Neuron (in vitro differentiated cells): ENCODE measurements at regions not wholly inside any gene's neighbourhood (a gene's known extent, or its start where the extent isn't known, plus 50 kb on each side); places are given as distances from the start of the nearest gene placed in this dataset.

Source experiments
- H2AFZ ChIP-seq: one replicate; pipeline ENCODE4 v1.6.1; 2013; ENCODE audit warnings: low read depth, mild to moderate bottlenecking, inconsistent platforms, low read length, moderate library complexity
- H3K27me3 ChIP-seq: one replicate; pipeline ENCODE4 v1.6.1; 2013; ENCODE audit warnings: low read length; ENCODE audit not compliant: insufficient read depth
- H3K36me3 ChIP-seq: one replicate; pipeline ENCODE4 v1.6.1; 2013; ENCODE audit warnings: low read length; ENCODE audit not compliant: insufficient read depth
- H3K4me1 ChIP-seq: one replicate; pipeline ENCODE4 v1.6.1; 2013; ENCODE audit warnings: low read length; ENCODE audit not compliant: insufficient read depth
- H3K4me3 ChIP-seq: 2 replicates; pipeline ENCODE4 v1.5.1; 2013; ENCODE audit warnings: mild to moderate bottlenecking, low read length, moderate library complexity
- H3K9me3 ChIP-seq: one replicate; pipeline ENCODE4 v1.6.1; 2013; ENCODE audit warnings: low read length

- no peaks in the 10 kb centered on the region for H3K4me1 ChIP-seq
- H3K27me3 ChIP-seq, result no peaks in the 10 kb centered on the region
- H3K36me3 ChIP-seq, result no peaks in the 10 kb centered on the region
- no peak overlapping the region for H2AFZ ChIP-seq
- H3K4me3 ChIP-seq, result no peak overlapping the region
- H3K9me3 ChIP-seq, result no peaks in the 10 kb centered on the region
Measured at GRCh38 chr2:2886922-2887321, 490.7 kb downstream of the EIPR1 start.

- H3K27me3 ChIP-seq, result no peaks in the 10 kb centered on the region
- no peak overlapping the region for H2AFZ ChIP-seq
- H3K4me1 ChIP-seq, result peaks cover 12% of the 10 kb centered on the region
- no peaks in the 10 kb centered on the region for H3K9me3 ChIP-seq
- H3K36me3 ChIP-seq, result no peaks in the 10 kb centered on the region
- no peak overlapping the region for H3K4me3 ChIP-seq
Measured at GRCh38 chr2:2881499-2881898, 496.1 kb downstream of the EIPR1 start.

GRCh38 chr2:2880938-2881337, 496.7 kb downstream of the EIPR1 start:
- Histone ChIP-seq H3K27me3 (no peaks in the 10 kb centered on the region), H3K9me3 (no peaks in the 10 kb centered on the region), H3K36me3 (no peaks in the 10 kb centered on the region), H3K4me1 (peaks cover 17% of the 10 kb centered on the region), H2AFZ (no peak overlapping the region), H3K4me3 (no peak overlapping the region)

GRCh38 chr2:2879781-2880180, 497.8 kb downstream of the EIPR1 start:
- Histone ChIP-seq H3K4me3 (no peak overlapping the region), H3K4me1 (peaks cover 24% of the 10 kb centered on the region), H2AFZ (no peak overlapping the region), H3K27me3 (no peaks in the 10 kb centered on the region), H3K9me3 (no peaks in the 10 kb centered on the region), H3K36me3 (no peaks in the 10 kb centered on the region)

GRCh38 chr2:2879071-2879470, 498.5 kb downstream of the EIPR1 start:
- Histone ChIP-seq H3K4me3 (no peak overlapping the region), H2AFZ (no peak overlapping the region), H3K9me3 (no peaks in the 10 kb centered on the region), H3K27me3 (no peaks in the 10 kb centered on the region), H3K4me1 (peaks cover 24% of the 10 kb centered on the region), H3K36me3 (no peaks in the 10 kb centered on the region)

- Histone ChIP-seq H3K27me3 (no peaks in the 10 kb centered on the region), H3K36me3 (no peaks in the 10 kb centered on the region), H3K4me1 (peaks cover 24% of the 10 kb centered on the region), H3K4me3 (no peak overlapping the region), H3K9me3 (no peaks in the 10 kb centered on the region), H2AFZ (no peak overlapping the region)
Measured at GRCh38 chr2:2877427-2877826, 500.2 kb downstream of the EIPR1 start.

GRCh38 chr2:2876331-2877221, 501.0 kb downstream of the EIPR1 start:
- H3K27me3 ChIP-seq, result no peaks in the 10 kb centered on the region
- no peaks in the 10 kb centered on the region for H3K36me3 ChIP-seq
- H3K4me3 ChIP-seq, result no peak overlapping the region
- H3K4me1 ChIP-seq, result peaks cover 26% of the 10 kb centered on the region
- H2AFZ ChIP-seq, result no peak overlapping the region
- H3K9me3 ChIP-seq, result no peaks in the 10 kb centered on the region

GRCh38 chr2:2875831-2876230, 501.8 kb downstream of the EIPR1 start:
- Histone ChIP-seq H3K4me3 (no peak overlapping the region), H3K36me3 (no peaks in the 10 kb centered on the region), H3K9me3 (no peaks in the 10 kb centered on the region), H2AFZ (no peak overlapping the region), H3K27me3 (no peaks in the 10 kb centered on the region), H3K4me1 (peaks cover 26% of the 10 kb centered on the region)

- H2AFZ ChIP-seq, result no peak overlapping the region
- H3K4me1 ChIP-seq, result peaks cover 26% of the 10 kb centered on the region
- no peaks in the 10 kb centered on the region for H3K9me3 ChIP-seq
- H3K4me3 ChIP-seq, result no peak overlapping the region
- H3K36me3 ChIP-seq, result no peaks in the 10 kb centered on the region
- H3K27me3 ChIP-seq, result no peaks in the 10 kb centered on the region
Measured at GRCh38 chr2:2875296-2875695, 502.3 kb downstream of the EIPR1 start.

GRCh38 chr2:2874805-2875204, 502.8 kb downstream of the EIPR1 start:
- no peak overlapping the region for H2AFZ ChIP-seq

GRCh38 chr2:2874341-2874740, 503.3 kb downstream of the EIPR1 start:
- Histone ChIP-seq H3K4me3 (no peak overlapping the region), H3K27me3 (no peaks in the 10 kb centered on the region), H3K9me3 (no peaks in the 10 kb centered on the region), H3K36me3 (no peaks in the 10 kb centered on the region), H3K4me1 (peaks cover 26% of the 10 kb centered on the region), H2AFZ (no peak overlapping the region)

More at GRCh38 chr2:2874805-2875204, 502.8 kb downstream of the EIPR1 start:
- H3K9me3 ChIP-seq, result no peaks in the 10 kb centered on the region
- H3K4me3 ChIP-seq, result no peak overlapping the region
- no peaks in the 10 kb centered on the region for H3K36me3 ChIP-seq
- no peaks in the 10 kb centered on the region for H3K27me3 ChIP-seq
- H3K4me1 ChIP-seq, result peaks cover 26% of the 10 kb centered on the region

GRCh38 chr2:2873450-2873811, 504.2 kb downstream of the EIPR1 start:
- Histone ChIP-seq H3K4me1 (peaks cover 26% of the 10 kb centered on the region), H2AFZ (no peak overlapping the region), H3K27me3 (no peaks in the 10 kb centered on the region), H3K9me3 (no peaks in the 10 kb centered on the region), H3K4me3 (no peak overlapping the region), H3K36me3 (no peaks in the 10 kb centered on the region)

GRCh38 chr2:2872713-2873449, 504.7 kb downstream of the EIPR1 start:
- Histone ChIP-seq H3K9me3 (no peaks in the 10 kb centered on the region), H3K27me3 (no peaks in the 10 kb centered on the region), H2AFZ (no peak overlapping the region)

More at GRCh38 chr2:2872713-2873449, 504.7 kb downstream of the EIPR1 start:
- Histone ChIP-seq H3K4me1 (peaks cover 31% of the 10 kb centered on the region), H3K4me3 (no peak overlapping the region), H3K36me3 (no peaks in the 10 kb centered on the region)
